Activated CD8-positive, alpha-beta memory T cell treated with anti-CD3 and anti-CD28 coated beads for 1 hour (primary cell): ENCODE measurements at regions not wholly inside any gene's neighbourhood (a gene's known extent, or its start where the extent isn't known, plus 50 kb on each side); places are given as distances from the start of the nearest gene placed in this dataset.

Source experiments
- DNase-seq, 2 donors: peaks; one replicate each; pipeline ENCODE4 v3.0.0-alpha.2; 2020; ENCODE audit warnings: low read depth in 1 of 2; ENCODE audit errors: extremely low read depth in 1 of 2

- DNase-seq: no peak
Measured at GRCh38 chr15:93585012-93585411, 496.0 kb upstream of the RGMA start.

GRCh38 chr15:93583968-93584367 lies 495.0 kb upstream of the RGMA start:
- no peak for DNase-seq

- no peak for DNase-seq
Measured at GRCh38 chr15:93583552-93583951, 494.5 kb upstream of the RGMA start.

DNA sequence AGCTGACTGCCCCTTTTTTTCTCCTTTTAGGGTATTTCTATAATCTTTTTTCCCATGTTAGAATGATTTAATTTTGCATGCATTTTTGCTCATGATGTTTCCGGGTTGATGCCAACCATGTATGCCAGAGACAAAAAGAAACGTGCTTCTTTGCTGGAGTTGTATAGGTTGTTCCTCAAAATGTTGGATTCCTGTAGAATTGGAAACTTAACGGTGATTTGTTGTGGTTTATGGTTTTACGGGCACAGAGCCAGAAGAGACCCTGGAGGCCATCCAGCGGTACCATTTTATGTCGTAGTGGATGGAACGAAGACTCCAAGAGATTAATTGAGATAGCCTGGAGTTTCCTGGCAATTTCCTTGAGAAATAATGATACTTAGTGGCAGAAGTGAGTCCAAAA lies 481.5 kb upstream of the RGMA start:
- DNase-seq: no peak

- no peak for DNase-seq
Measured at GRCh38 chr15:93566762-93567161, 477.8 kb upstream of the RGMA start.

- DNase-seq: no peak
Measured at GRCh38 chr15:93565201-93565600, 476.2 kb upstream of the RGMA start.

DNA sequence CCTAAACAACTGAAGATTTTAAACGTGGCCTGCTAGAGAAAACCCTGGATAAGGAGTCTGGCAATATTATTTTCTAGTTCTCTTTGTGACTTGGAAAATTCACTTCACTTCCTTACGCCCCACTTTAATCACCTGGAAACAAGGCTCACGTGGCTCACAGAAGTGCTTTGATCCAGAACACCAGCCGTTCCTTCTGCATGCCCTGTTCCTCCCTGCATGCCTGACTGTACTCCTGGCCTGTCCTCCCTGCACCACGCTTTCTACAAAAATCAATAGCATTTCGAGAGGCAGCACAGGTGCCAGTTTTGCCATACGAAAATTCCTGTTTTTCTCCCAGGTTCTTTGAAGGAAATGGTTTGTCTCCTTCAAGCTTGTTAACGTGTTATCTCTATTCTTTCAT lies 474.2 kb upstream of the RGMA start:
- no peak for DNase-seq

DNA sequence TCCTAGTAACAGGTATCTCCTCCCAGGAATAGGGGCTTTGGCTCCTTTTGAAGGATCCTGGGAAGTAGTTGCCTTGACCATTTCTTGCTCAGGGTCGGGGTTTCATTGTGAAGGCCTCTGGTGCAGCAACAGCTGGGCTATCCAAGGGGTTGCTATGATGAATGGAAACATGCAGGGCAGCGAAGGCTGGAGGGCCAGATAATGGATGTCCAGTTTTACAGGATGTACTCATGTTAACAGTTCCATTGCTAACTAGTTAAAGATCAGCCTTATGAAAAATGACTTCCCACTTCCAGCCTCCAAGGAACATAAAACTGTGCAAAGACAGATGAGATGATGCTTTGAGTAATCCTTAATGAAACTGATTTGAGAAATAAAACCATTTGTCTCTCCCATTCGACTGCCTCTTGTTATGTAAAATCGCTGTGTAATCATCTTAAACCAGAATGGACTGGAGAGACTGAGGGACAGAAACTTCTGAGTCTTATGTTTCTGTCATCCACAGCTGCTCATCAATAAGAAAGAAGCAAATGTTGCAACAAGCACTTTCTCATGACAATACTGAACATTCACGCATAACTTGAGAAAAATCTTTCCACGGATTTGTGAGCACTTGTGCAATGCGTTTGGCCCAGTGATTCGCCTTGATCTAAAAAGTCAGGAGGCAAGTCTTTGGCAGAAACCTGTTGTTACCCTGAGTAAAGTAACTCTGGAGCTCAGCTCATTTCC lies 473.5 kb upstream of the RGMA start:
- no peak for DNase-seq

GRCh38 chr15:93557696-93558095 lies 468.7 kb upstream of the RGMA start:
- DNase-seq: no peak

- DNase-seq: no peak
Measured at GRCh38 chr15:93553167-93553935, 464.3 kb upstream of the RGMA start.

DNA sequence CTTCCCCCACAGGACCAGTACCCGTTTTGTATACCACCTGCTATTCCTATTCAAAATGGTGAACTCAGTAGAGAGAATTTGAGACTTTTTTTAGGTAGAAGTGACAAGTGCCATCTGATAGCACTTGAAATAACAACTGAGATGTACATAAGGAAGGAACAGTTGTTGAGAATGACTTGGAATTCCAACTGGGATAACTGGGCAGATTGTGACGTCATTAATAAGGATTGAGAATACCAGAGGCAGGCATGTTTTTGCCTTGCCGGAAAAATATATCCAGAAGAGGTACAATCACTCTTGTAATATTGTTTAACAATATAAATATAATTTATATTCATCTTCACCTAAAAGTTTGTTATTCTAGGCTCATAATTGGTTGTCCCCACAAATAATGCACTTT lies 454.1 kb upstream of the RGMA start:
- DNase-seq: no peak

- no peak for DNase-seq
Measured at GRCh38 chr15:93527374-93528050, 438.5 kb upstream of the RGMA start.

GRCh38 chr15:93524432-93524831 lies 435.4 kb upstream of the RGMA start:
- DNase-seq: no peak

DNA sequence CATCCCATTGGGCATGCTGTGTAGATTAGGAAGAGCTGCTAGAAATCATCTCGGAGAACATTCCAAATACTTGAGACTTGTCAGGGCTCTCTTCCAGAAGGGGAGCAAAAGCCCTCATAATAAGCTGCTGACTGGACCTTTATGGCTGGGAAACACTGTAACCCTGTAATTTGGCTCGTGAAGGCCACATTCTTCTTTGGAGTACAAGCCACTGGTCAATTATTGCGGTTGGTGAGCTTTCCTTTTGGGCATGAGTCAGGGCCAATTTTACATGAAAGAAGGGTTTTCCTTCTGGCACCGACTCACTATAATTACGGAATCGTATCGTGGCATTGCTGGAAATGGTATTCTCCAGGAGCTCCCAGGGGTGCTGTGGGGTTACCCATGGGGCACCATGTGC lies 434.5 kb upstream of the RGMA start:
- no peak for DNase-seq

DNA sequence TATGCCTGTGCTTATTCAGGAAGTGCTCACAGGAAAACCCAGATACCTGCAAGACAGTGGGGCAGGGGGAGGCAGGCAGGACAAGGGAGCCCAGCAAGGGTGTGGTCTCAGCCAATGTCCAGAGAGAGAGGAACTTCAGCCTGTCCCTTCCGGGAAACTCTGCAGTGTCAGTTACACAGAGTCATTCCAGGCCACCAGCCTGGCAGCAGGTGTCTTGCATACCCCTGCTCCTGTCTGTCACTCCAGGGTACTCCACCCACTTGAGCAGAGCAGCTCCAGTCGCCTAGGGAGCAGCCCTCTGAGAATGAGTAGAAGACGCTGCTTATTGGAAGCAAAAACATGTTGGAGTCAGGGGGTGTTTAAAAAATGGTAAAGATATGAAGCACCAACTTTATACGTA lies 431.2 kb upstream of the RGMA start:
- DNase-seq: no peak

GRCh38 chr15:93519599-93519998 lies 430.6 kb upstream of the RGMA start:
- DNase-seq: no peak

DNA sequence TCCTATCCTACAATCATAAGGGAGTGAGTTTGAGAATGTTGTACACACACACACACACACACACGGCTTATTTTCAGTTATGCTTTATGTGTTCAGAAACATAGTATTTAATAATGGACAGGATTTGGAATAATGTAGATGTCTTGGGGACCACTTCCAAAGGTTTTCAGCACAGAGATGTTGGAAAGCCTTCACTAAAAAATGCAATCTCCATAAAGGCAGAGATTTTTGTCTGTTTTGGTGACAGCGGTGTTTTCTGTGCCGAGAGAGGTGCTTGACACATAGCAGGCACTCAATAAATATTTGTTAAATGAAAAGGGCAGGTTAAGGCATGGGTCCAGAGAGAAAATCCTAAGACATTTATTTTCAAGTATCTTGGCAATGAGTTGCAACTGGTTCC lies 428.2 kb upstream of the RGMA start:
- DNase-seq: no peak

GRCh38 chr15:93515256-93516051 lies 426.4 kb upstream of the RGMA start:
- DNase-seq: no peak

- no peak for DNase-seq
Measured at GRCh38 chr15:93506646-93507045, 417.6 kb upstream of the RGMA start.

DNA sequence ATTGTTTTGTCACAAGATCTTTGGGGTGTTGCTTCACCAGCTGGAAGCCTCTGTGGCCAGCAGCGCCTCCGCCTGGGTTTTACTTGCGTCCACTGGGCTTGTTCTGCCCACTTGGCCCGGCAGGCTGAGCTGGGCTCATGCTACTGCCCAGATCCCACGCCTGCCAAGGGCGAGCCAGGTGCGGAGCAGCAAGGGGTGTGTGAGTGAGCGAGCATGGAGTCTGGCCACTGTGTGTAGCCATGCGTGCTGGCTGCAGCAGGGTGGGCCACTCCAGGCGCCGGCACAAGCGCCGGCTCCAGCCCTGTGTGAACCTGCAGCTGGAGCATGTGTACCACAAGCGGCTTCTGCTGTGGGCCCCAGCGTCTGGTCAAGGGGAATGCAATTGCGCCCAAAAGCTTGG lies 416.5 kb upstream of the RGMA start:
- no peak for DNase-seq

DNA sequence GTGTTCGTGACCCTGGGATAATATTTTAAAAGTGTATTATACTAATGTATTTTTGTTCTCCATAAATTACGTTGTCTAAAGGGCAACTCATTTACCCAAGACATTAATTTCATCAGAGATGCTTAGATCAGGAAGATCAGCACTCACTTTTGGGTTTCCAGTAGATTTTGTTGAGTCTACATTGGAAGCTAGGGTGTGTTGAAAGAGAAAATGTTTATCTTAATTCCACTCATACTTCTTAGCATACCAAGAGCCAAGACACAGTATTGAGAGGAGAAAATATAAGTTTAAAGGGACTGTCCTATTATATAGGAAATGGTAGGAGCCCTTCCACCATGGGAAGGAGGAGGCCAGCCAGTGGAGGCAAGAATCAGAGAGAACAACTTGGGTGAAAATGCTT lies 412.9 kb upstream of the RGMA start:
- DNase-seq: no peak
